ENCODE measurements at regions not wholly inside any gene's neighbourhood (a gene's known extent, or its start where the extent isn't known, plus 50 kb on each side); places are given as distances from the start of the nearest gene placed in this dataset.

DNA sequence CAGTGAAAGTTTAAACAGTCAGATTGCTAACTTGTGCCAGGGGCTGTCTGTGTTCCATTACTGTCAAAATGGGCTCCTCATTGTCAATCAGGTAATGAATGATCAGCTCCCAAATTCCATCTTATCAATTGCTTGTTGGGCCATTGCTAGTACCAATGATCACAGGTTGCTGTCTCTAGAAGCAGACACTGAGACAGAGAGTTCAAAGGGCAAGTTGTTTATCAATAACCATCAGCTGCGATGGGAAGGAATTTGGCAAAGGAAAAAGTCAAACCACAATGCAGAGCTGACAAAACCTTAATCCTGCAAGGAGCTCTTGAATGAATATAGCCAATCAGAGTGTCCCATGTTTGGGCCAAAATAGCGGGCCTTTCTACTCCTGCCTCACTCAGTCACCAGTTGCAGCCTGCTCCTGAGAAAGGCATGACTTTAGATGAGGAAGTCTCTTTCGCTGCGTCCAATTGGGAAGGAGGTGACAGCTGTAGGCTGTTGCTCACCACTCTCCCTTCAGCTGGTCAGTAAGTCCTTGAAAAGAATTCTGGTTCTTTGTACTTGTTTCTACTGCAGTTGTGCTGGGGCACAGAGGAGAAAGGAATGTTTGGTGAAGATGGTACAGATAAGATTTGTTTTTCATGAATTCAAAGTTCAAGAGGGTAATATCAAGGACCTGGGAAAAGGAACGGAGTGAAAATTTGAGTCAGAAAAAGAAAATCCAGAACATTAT lies 179.2 kb upstream of the PDE3A start:
- TF ChIP-seq POLR2A (IDR thresholded peaks at IDR 0.05; ENCODE audit: low read depth, low read length) (no peak), POLR2AphosphoS5 (IDR thresholded peaks at IDR 0.05; ENCODE audit: low read depth, low read length) (no peak), TAF1 (IDR thresholded peaks at IDR 0.05; ENCODE audit: borderline replicate concordance, low read depth, low read length) (no peak)

Measured in GM12892 (cell line).